ENCODE measurements at regions not wholly inside any gene's neighbourhood (a gene's known extent, or its start where the extent isn't known, plus 50 kb on each side); places are given as distances from the start of the nearest gene placed in this dataset.
"Not testable (repeated sequence)": the region's sequence is repeated elsewhere in the genome, so short reads cannot be mapped to it uniquely, and the experiment has no call there.

GRCh38 chr4:138435733-138436132 lies 193.6 kb upstream of the SLC7A11 start:
- H3K27me3 Mint-ChIP-seq, H3K36me3 Mint-ChIP-seq, H3K4me1 Mint-ChIP-seq: not testable (repeated sequence)

GRCh38 chr4:138435046-138435445 lies 192.9 kb upstream of the SLC7A11 start:
- not testable (repeated sequence) for H3K4me3 Mint-ChIP-seq, H3K36me3 Mint-ChIP-seq, H3K27ac Mint-ChIP-seq, H3K4me1 Mint-ChIP-seq, ATAC-seq, H3K27me3 Mint-ChIP-seq
- peaks cover 15% of the 10 kb centered on the region for H3K9me3 Mint-ChIP-seq

More at GRCh38 chr4:138435733-138436132, 193.6 kb upstream of the SLC7A11 start:
- not testable (repeated sequence) for ATAC-seq, H3K4me3 Mint-ChIP-seq, H3K27ac Mint-ChIP-seq
- H3K9me3 Mint-ChIP-seq: peaks cover 15% of the 10 kb centered on the region

- Mint-ChIP-seq H3K4me1 (no peaks in the 10 kb centered on the region), H3K27me3 (peaks cover 8% of the 10 kb centered on the region), H3K9me3 (peaks cover 8% of the 10 kb centered on the region), H3K4me3 (no peak overlapping the region), H3K27ac (no peak overlapping the region), H3K36me3 (no peaks in the 10 kb centered on the region)
- no peak for ATAC-seq
Observed at GRCh38 chr4:138428611-138429010, 186.5 kb upstream of the SLC7A11 start.

GRCh38 chr4:138426786-138427185 lies 184.6 kb upstream of the SLC7A11 start:
- H3K4me1 Mint-ChIP-seq: no peaks in the 10 kb centered on the region
- no peak overlapping the region for H3K27ac Mint-ChIP-seq
- ATAC-seq: no peak
- no peaks in the 10 kb centered on the region for H3K36me3 Mint-ChIP-seq
- no peaks in the 10 kb centered on the region for H3K9me3 Mint-ChIP-seq
- H3K27me3 Mint-ChIP-seq: peaks cover 8% of the 10 kb centered on the region
- no peak overlapping the region for H3K4me3 Mint-ChIP-seq

- no peak for ATAC-seq
- no peaks in the 10 kb centered on the region for H3K27me3 Mint-ChIP-seq
- no peaks in the 10 kb centered on the region for H3K4me1 Mint-ChIP-seq
- H3K9me3 Mint-ChIP-seq: no peaks in the 10 kb centered on the region
- no peaks in the 10 kb centered on the region for H3K36me3 Mint-ChIP-seq
- H3K27ac Mint-ChIP-seq: no peak overlapping the region
- no peak overlapping the region for H3K4me3 Mint-ChIP-seq
Observed at GRCh38 chr4:138420471-138420870, 178.3 kb upstream of the SLC7A11 start.

- Mint-ChIP-seq H3K4me1 (no peaks in the 10 kb centered on the region), H3K9me3 (no peaks in the 10 kb centered on the region), H3K27ac (no peak overlapping the region), H3K27me3 (no peaks in the 10 kb centered on the region), H3K4me3 (no peak overlapping the region), H3K36me3 (no peaks in the 10 kb centered on the region)
- no peak for ATAC-seq
Observed at GRCh38 chr4:138414202-138414601, 172.1 kb upstream of the SLC7A11 start.

GRCh38 chr4:138413273-138413672 lies 171.1 kb upstream of the SLC7A11 start:
- no peak overlapping the region for H3K4me3 Mint-ChIP-seq
- no peaks in the 10 kb centered on the region for H3K9me3 Mint-ChIP-seq
- ATAC-seq: no peak
- H3K27me3 Mint-ChIP-seq: no peaks in the 10 kb centered on the region
- no peak overlapping the region for H3K27ac Mint-ChIP-seq
- H3K36me3 Mint-ChIP-seq: no peaks in the 10 kb centered on the region
- no peaks in the 10 kb centered on the region for H3K4me1 Mint-ChIP-seq

- H3K4me3 Mint-ChIP-seq: no peak overlapping the region
- ATAC-seq: no peak
- no peak overlapping the region for H3K27ac Mint-ChIP-seq
- no peaks in the 10 kb centered on the region for H3K9me3 Mint-ChIP-seq
- H3K36me3 Mint-ChIP-seq: no peaks in the 10 kb centered on the region
- H3K4me1 Mint-ChIP-seq: no peaks in the 10 kb centered on the region
- no peaks in the 10 kb centered on the region for H3K27me3 Mint-ChIP-seq
Observed at GRCh38 chr4:138412847-138413246, 170.7 kb upstream of the SLC7A11 start.

- Mint-ChIP-seq H3K4me3 (no peak overlapping the region), H3K9me3 (no peaks in the 10 kb centered on the region), H3K4me1 (peaks cover 14% of the 10 kb centered on the region), H3K27me3 (no peaks in the 10 kb centered on the region), H3K27ac (no peak overlapping the region), H3K36me3 (no peaks in the 10 kb centered on the region)
- no peak for ATAC-seq
Observed at GRCh38 chr4:138410266-138410665, 168.1 kb upstream of the SLC7A11 start.

- H3K27ac Mint-ChIP-seq: no peak overlapping the region
- H3K4me1 Mint-ChIP-seq: peaks cover 18% of the 10 kb centered on the region
- H3K4me3 Mint-ChIP-seq: no peak overlapping the region
- H3K27me3 Mint-ChIP-seq: no peaks in the 10 kb centered on the region
- H3K36me3 Mint-ChIP-seq: no peaks in the 10 kb centered on the region
- ATAC-seq: no peak
- no peaks in the 10 kb centered on the region for H3K9me3 Mint-ChIP-seq
Observed at GRCh38 chr4:138409670-138410069, 167.5 kb upstream of the SLC7A11 start.

- H3K27me3 Mint-ChIP-seq: no peaks in the 10 kb centered on the region
- peaks cover 18% of the 10 kb centered on the region for H3K4me1 Mint-ChIP-seq
- H3K4me3 Mint-ChIP-seq: no peak overlapping the region
Observed at GRCh38 chr4:138408758-138409157, 166.6 kb upstream of the SLC7A11 start.

GRCh38 chr4:138407329-138407728 lies 165.2 kb upstream of the SLC7A11 start:
- Mint-ChIP-seq H3K27me3 (no peaks in the 10 kb centered on the region), H3K27ac (no peak overlapping the region), H3K9me3 (no peaks in the 10 kb centered on the region), H3K4me1 (peaks cover 18% of the 10 kb centered on the region), H3K4me3 (no peak overlapping the region), H3K36me3 (no peaks in the 10 kb centered on the region)
- no peak for ATAC-seq

More at GRCh38 chr4:138408758-138409157, 166.6 kb upstream of the SLC7A11 start:
- ATAC-seq: no peak
- Mint-ChIP-seq H3K36me3 (no peaks in the 10 kb centered on the region), H3K27ac (no peak overlapping the region), H3K9me3 (no peaks in the 10 kb centered on the region)

- Mint-ChIP-seq H3K4me1 (peaks cover 18% of the 10 kb centered on the region), H3K36me3 (no peaks in the 10 kb centered on the region), H3K27ac (no peak overlapping the region), H3K4me3 (no peak overlapping the region), H3K27me3 (no peaks in the 10 kb centered on the region), H3K9me3 (no peaks in the 10 kb centered on the region)
- no peak for ATAC-seq
Observed at GRCh38 chr4:138406876-138407275, 164.7 kb upstream of the SLC7A11 start.

- Mint-ChIP-seq H3K4me1 (peaks cover 18% of the 10 kb centered on the region), H3K36me3 (no peaks in the 10 kb centered on the region), H3K4me3 (no peak overlapping the region), H3K9me3 (no peaks in the 10 kb centered on the region), H3K27me3 (no peaks in the 10 kb centered on the region), H3K27ac (no peak overlapping the region)
- peak; percentile 68 for ATAC-seq
Observed at GRCh38 chr4:138405934-138406567, 163.9 kb upstream of the SLC7A11 start.

GRCh38 chr4:138405466-138405891 lies 163.3 kb upstream of the SLC7A11 start:
- Mint-ChIP-seq H3K4me1 (peaks cover 18% of the 10 kb centered on the region), H3K36me3 (no peaks in the 10 kb centered on the region), H3K27ac (no peak overlapping the region), H3K4me3 (no peak overlapping the region), H3K27me3 (no peaks in the 10 kb centered on the region), H3K9me3 (no peaks in the 10 kb centered on the region)
- peak; percentile 55 for ATAC-seq

GRCh38 chr4:138404801-138405200 lies 162.7 kb upstream of the SLC7A11 start:
- H3K4me3 Mint-ChIP-seq: no peak overlapping the region
- no peaks in the 10 kb centered on the region for H3K27me3 Mint-ChIP-seq
- no peak overlapping the region for H3K27ac Mint-ChIP-seq
- H3K4me1 Mint-ChIP-seq: peaks cover 18% of the 10 kb centered on the region
- H3K9me3 Mint-ChIP-seq: no peaks in the 10 kb centered on the region
- ATAC-seq: no peak
- H3K36me3 Mint-ChIP-seq: no peaks in the 10 kb centered on the region
